SH-SY5Y (cell line): ENCODE measurements at regions not wholly inside any gene's neighbourhood (a gene's known extent, or its start where the extent isn't known, plus 50 kb on each side); places are given as distances from the start of the nearest gene placed in this dataset.

Source experiments
- GATA2 ChIP-seq: IDR thresholded peaks from 2 replicates; pipeline ENCODE4 v1.6.1; 2011; ENCODE audit warnings: mild to moderate bottlenecking, low read depth, low read length
- GATA3 ChIP-seq: IDR thresholded peaks from 2 replicates; pipeline ENCODE4 v1.6.1; 2011; ENCODE audit warnings: low read depth, mild to moderate bottlenecking, low read length, moderate library complexity

GRCh38 chrX:117843749-117844148 is 272.9 kb downstream of the KLHL13 start:
- no peak for TF ChIP-seq GATA3
- TF ChIP-seq GATA2: no peak
